Upper lobe of left lung (tissue), 4 donors: ENCODE measurements at regions not wholly inside any gene's neighbourhood (a gene's known extent, or its start where the extent isn't known, plus 50 kb on each side); places are given as distances from the start of the nearest gene placed in this dataset.

Experiments used
- CTCF ChIP-seq, 6 experiments: fragments of 450-650 bp in 4 of 6; fragments of 200-600 bp in 2 of 6; sonication (generic) in 2 of 6; IDR thresholded peaks; one replicate each; pipeline ENCODE4 v1.5.1; 2016 to 2019; ENCODE audit warnings: antibody characterized with exemption in 6 of 6
- POLR2A ChIP-seq, 4 donors: fragments of 450-650 bp; IDR thresholded peaks; one replicate each; pipeline ENCODE4 v1.5.1; 2016 to 2017; ENCODE audit warnings: antibody characterized with exemption in 4 of 4, mild to moderate bottlenecking in 2 of 4
- POLR2AphosphoS5 ChIP-seq, 2 donors: sonication (generic); formaldehyde crosslinking; IDR thresholded peaks; one replicate each; pipeline ENCODE4 v1.5.1; 2017; ENCODE audit warnings: antibody characterized with exemption in 2 of 2

GRCh38 chr11:95444309-95445241 lies 213.6 kb upstream of the SESN3 start:
- no peak for TF ChIP-seq CTCF (IDR thresholded peaks at IDR 0.05)
- no peak for TF ChIP-seq POLR2A (IDR thresholded peaks at IDR 0.05)
- no peak for TF ChIP-seq POLR2AphosphoS5 (IDR thresholded peaks at IDR 0.05)
